ENCODE measurements at regions not wholly inside any gene's neighbourhood (a gene's known extent, or its start where the extent isn't known, plus 50 kb on each side); places are given as distances from the start of the nearest gene placed in this dataset.

GRCh38 chr7:155939350-155939749, 127.1 kb upstream of the SHH start:
- no peak for TF ChIP-seq EZH2 (IDR thresholded peaks at IDR 0.05; ENCODE audit: borderline replicate concordance, insufficient read depth, low read depth, low read length, poor library complexity, severe bottlenecking)
- TF ChIP-seq, protein P1, sequence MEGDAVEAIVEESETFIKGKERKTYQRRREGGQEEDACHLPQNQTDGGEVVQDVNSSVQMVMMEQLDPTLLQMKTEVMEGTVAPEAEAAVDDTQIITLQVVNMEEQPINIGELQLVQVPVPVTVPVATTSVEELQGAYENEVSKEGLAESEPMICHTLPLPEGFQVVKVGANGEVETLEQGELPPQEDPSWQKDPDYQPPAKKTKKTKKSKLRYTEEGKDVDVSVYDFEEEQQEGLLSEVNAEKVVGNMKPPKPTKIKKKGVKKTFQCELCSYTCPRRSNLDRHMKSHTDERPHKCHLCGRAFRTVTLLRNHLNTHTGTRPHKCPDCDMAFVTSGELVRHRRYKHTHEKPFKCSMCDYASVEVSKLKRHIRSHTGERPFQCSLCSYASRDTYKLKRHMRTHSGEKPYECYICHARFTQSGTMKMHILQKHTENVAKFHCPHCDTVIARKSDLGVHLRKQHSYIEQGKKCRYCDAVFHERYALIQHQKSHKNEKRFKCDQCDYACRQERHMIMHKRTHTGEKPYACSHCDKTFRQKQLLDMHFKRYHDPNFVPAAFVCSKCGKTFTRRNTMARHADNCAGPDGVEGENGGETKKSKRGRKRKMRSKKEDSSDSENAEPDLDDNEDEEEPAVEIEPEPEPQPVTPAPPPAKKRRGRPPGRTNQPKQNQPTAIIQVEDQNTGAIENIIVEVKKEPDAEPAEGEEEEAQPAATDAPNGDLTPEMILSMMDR (IDR thresholded peaks at IDR 0.05) = no peak

All from B cell (primary cell).